ENCODE measurements at regions not wholly inside any gene's neighbourhood (a gene's known extent, or its start where the extent isn't known, plus 50 kb on each side); places are given as distances from the start of the nearest gene placed in this dataset.

DNA sequence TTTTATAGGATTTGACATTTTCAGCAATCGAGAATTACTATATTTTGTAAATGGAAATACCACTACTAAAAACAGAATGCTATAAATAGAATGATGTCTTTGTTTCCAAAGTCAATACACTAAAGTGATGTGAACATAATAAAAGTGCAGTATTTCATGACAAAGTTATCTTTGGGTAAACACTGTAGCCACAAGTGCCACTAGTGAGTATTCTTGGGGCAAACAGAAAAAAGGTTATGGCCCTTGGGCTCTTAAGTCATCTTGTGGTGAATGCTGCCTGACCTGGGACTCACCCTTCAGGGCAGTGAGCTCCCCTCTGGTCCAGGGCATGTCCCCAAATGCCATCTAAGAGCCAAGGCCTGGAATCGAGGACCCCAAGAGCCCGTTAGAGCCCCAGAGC, 99.2 kb upstream of the KYNU start:
- Mint-ChIP-seq H3K4me1 (ENCODE audit: low read depth, unreplicated experiment) (no peaks in the 10 kb centered on the region), H3K36me3 (ENCODE audit: insufficient read depth, unreplicated experiment) (no peaks in the 10 kb centered on the region), H3K9me3 (ENCODE audit: unreplicated experiment) (peaks cover 11% of the 10 kb centered on the region), H3K27ac (ENCODE audit: unreplicated experiment) (no peak overlapping the region), H3K27me3 (ENCODE audit: insufficient read depth, unreplicated experiment) (no peaks in the 10 kb centered on the region), H3K4me3 (ENCODE audit: unreplicated experiment) (no peak overlapping the region)
- intact Hi-C loops (cut with micrococcal nuclease; ENCODE audit: unreplicated experiment): no loop called here
- Histone ChIP-seq H3K36me3 (ENCODE audit: control insufficient read depth, insufficient read depth, low read length) (no peaks in the 10 kb centered on the region), H3K4me1 (no peaks in the 10 kb centered on the region), H3K27me3 (replicated peaks; ENCODE audit: control insufficient read depth, insufficient read depth, low read length) (no peaks in the 10 kb centered on the region), H3K4me3 (ENCODE audit: low read depth, low read length) (no peak overlapping the region), H3K9me3 (peaks cover 14% of the 10 kb centered on the region)
- ChIA-PET CTCF (no interaction called here), POLR2A (no interaction called here)
- BruUV-seq (replicated peaks): no TSS peak
- TF ChIP-seq, protein P1, sequence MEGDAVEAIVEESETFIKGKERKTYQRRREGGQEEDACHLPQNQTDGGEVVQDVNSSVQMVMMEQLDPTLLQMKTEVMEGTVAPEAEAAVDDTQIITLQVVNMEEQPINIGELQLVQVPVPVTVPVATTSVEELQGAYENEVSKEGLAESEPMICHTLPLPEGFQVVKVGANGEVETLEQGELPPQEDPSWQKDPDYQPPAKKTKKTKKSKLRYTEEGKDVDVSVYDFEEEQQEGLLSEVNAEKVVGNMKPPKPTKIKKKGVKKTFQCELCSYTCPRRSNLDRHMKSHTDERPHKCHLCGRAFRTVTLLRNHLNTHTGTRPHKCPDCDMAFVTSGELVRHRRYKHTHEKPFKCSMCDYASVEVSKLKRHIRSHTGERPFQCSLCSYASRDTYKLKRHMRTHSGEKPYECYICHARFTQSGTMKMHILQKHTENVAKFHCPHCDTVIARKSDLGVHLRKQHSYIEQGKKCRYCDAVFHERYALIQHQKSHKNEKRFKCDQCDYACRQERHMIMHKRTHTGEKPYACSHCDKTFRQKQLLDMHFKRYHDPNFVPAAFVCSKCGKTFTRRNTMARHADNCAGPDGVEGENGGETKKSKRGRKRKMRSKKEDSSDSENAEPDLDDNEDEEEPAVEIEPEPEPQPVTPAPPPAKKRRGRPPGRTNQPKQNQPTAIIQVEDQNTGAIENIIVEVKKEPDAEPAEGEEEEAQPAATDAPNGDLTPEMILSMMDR (IDR thresholded peaks at IDR 0.05; ENCODE audit: insufficient read depth in 1 of 2, low read depth in 1 of 2, low read length in 1 of 2, severe bottlenecking in 1 of 2, unreplicated experiment in 1 of 2): no peak
- DNase-seq: no peak

DNA sequence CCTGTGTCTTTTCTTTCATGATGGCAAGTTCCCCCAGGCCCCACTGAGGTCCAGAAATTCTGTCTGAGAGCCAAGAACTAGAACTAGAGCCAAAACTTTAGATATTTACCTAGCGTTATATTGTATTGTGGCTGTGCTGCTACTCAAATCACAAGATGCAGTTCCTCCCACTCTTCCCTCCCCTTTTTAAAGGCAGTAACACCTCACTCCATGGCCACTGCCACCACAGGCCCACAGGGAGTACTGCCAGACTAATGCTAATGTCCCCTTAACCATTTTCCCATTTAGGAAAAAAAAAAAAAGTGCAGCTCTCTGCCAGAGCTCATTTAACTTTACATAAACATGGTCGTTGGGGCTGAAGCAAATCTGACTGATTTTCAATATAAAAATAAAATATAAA, 99.7 kb upstream of the KYNU start:
- Histone ChIP-seq H3K27me3 (replicated peaks; ENCODE audit: control insufficient read depth, insufficient read depth, low read length) (no peaks in the 10 kb centered on the region), H3K36me3 (ENCODE audit: control insufficient read depth, insufficient read depth, low read length) (no peaks in the 10 kb centered on the region), H3K4me3 (ENCODE audit: low read depth, low read length) (no peak overlapping the region), H3K4me1 (no peaks in the 10 kb centered on the region), H3K9me3 (peaks cover 20% of the 10 kb centered on the region)
- peaks cover 11% of the 10 kb centered on the region for H3K9me3 Mint-ChIP-seq (ENCODE audit: unreplicated experiment)
- no peaks in the 10 kb centered on the region for H3K27me3 Mint-ChIP-seq (ENCODE audit: insufficient read depth, unreplicated experiment)
- ChIA-PET POLR2A (no interaction called here), CTCF (no interaction called here)
- no TSS peak for BruUV-seq (replicated peaks)
- TF ChIP-seq, protein P1 (IDR thresholded peaks at IDR 0.05; ENCODE audit: insufficient read depth in 1 of 2, low read depth in 1 of 2, low read length in 1 of 2, severe bottlenecking in 1 of 2, unreplicated experiment in 1 of 2): no peak
- no peaks in the 10 kb centered on the region for H3K4me1 Mint-ChIP-seq (ENCODE audit: low read depth, unreplicated experiment)
- intact Hi-C loops (cut with micrococcal nuclease; ENCODE audit: unreplicated experiment): no loop called here
- H3K4me3 Mint-ChIP-seq (ENCODE audit: unreplicated experiment): no peak overlapping the region
- H3K27ac Mint-ChIP-seq (ENCODE audit: unreplicated experiment): no peak overlapping the region
- no peak for DNase-seq
- no peaks in the 10 kb centered on the region for H3K36me3 Mint-ChIP-seq (ENCODE audit: insufficient read depth, unreplicated experiment)

DNA sequence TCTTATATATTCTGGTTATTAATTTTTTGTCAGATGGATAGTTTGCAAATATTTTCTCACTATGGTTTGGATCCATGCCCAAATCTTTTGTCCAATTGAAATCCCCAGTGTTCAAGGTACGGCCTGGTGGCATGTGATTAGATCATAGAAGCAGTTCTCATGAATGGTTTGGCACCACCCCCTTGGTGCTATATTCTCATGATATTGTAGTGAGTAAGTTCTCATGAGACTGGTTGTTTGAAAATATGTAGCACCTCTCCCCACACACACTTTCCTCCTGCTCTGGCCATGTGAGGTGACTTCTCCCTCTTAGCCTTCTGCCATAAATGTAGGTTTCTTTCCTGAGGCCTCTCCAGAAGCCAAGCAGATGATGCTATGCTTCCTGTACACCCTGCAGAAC, 107.7 kb upstream of the KYNU start:
- H3K4me3 ChIP-seq (ENCODE audit: low read depth, low read length): no peak overlapping the region
- H3K4me1 Mint-ChIP-seq (ENCODE audit: low read depth, unreplicated experiment): no peaks in the 10 kb centered on the region
- H3K27me3 ChIP-seq (replicated peaks; ENCODE audit: control insufficient read depth, insufficient read depth, low read length): no peaks in the 10 kb centered on the region
- ChIA-PET POLR2A (no interaction called here), CTCF (no interaction called here)
- BruUV-seq (replicated peaks): no TSS peak
- intact Hi-C loops (cut with micrococcal nuclease; ENCODE audit: unreplicated experiment): no loop called here
- H3K4me3 Mint-ChIP-seq (ENCODE audit: unreplicated experiment): no peak overlapping the region
- H3K27me3 Mint-ChIP-seq (ENCODE audit: insufficient read depth, unreplicated experiment): no peaks in the 10 kb centered on the region
- no peaks in the 10 kb centered on the region for H3K36me3 Mint-ChIP-seq (ENCODE audit: insufficient read depth, unreplicated experiment)
- no peaks in the 10 kb centered on the region for H3K4me1 ChIP-seq
- no peak for DNase-seq
- peaks cover 29% of the 10 kb centered on the region for H3K9me3 Mint-ChIP-seq (ENCODE audit: unreplicated experiment)
- peaks cover 20% of the 10 kb centered on the region for H3K9me3 ChIP-seq
- H3K36me3 ChIP-seq (ENCODE audit: control insufficient read depth, insufficient read depth, low read length): no peaks in the 10 kb centered on the region
- H3K27ac Mint-ChIP-seq (ENCODE audit: unreplicated experiment): no peak overlapping the region
- TF ChIP-seq, protein P1 (IDR thresholded peaks at IDR 0.05; ENCODE audit: insufficient read depth in 1 of 2, low read depth in 1 of 2, low read length in 1 of 2, severe bottlenecking in 1 of 2, unreplicated experiment in 1 of 2): no peak

All from Caco-2 (cell line).